Kidney (tissue), 13 donors: ENCODE measurements at regions not wholly inside any gene's neighbourhood (a gene's known extent, or its start where the extent isn't known, plus 50 kb on each side); places are given as distances from the start of the nearest gene placed in this dataset.

Experiments
- DNase-seq, 5 donors: peaks; one replicate each; pipeline ENCODE4 v3.0.0-alpha.2; 2013 to 2020
- FAIRE-seq: peaks from 2 replicates; lab custom pipeline; 2012; peaks lifted over from hg19 to GRCh38; lab: Jason Lieb, UNC
- H3K27ac ChIP-seq, 2 donors: one replicate each; pipeline ENCODE4 v1.7.0; 2013; ENCODE audit warnings: low read depth in 2 of 2, low read length in 2 of 2, inconsistent platforms in 1 of 2
- H3K27me3 ChIP-seq: one replicate; pipeline ENCODE4 v1.7.1; 2013; ENCODE audit warnings: low read length, inconsistent platforms; ENCODE audit not compliant: control insufficient read depth, insufficient read depth
- H3K36me3 ChIP-seq, 3 donors: one replicate each; pipeline versions ENCODE4 v1.7.0 to v1.7.1; 2013; ENCODE audit warnings: low read length in 3 of 3, control low read depth in 1 of 3, inconsistent platforms in 1 of 3; ENCODE audit not compliant: insufficient read depth in 3 of 3, control insufficient read depth in 2 of 3
- H3K4me1 ChIP-seq, 3 donors: one replicate each; pipeline versions ENCODE4 v1.7.0 to v1.7.1; 2013; ENCODE audit warnings: low read length in 3 of 3, inconsistent platforms in 1 of 3, low read depth in 1 of 3; ENCODE audit not compliant: control insufficient read depth in 2 of 3, insufficient read depth in 2 of 3
- H3K4me3 ChIP-seq, 3 donors: one replicate each; pipeline versions ENCODE4 v1.7.0 to v1.8.1; 2013; ENCODE audit warnings: low read length in 3 of 3, control low read depth in 1 of 3, inconsistent platforms in 1 of 3
- H3K9ac ChIP-seq, 3 donors: one replicate each; pipeline versions ENCODE4 v1.7.0 to v1.7.1; 2013; ENCODE audit warnings: low read length in 3 of 3, control low read depth in 1 of 3, inconsistent platforms in 1 of 3
- H3K9me3 ChIP-seq, 3 donors: one replicate each; pipeline versions ENCODE4 v1.7.0 to v1.7.1; 2013; ENCODE audit warnings: low read length in 3 of 3, control low read depth in 1 of 3, inconsistent platforms in 1 of 3; ENCODE audit not compliant: control insufficient read depth in 2 of 3, insufficient read depth in 1 of 3
- CTCF ChIP-seq: IDR thresholded peaks from 3 replicates; pipeline ENCODE4 v1.5.1; 2012; ENCODE audit warnings: mild to moderate bottlenecking, moderate library complexity, borderline replicate concordance; ENCODE audit not compliant: insufficient read depth; ENCODE audit errors: extremely low read depth
- intact Hi-C: fragments of 100-400 bp; cut with DNase I; formaldehyde crosslinking; loops from one replicate; pipeline ENCODE4 v1.11.1; 2022
- donor health status: control.
- donor health status: control.
- donor health status: control.
- donor health status: control.
- donor health status: control.
- donor health status: DM: yes; HTN: yes; CAD: no.
- donor health status: Normal renal cell carcinoma (clear cell type).

- peak in 3 of 5 donors; percentile 25 to 42 (median 35) for DNase-seq
- no peak overlapping the region for H3K27ac ChIP-seq
- H3K36me3 ChIP-seq: no peaks in the 10 kb centered on the region
- FAIRE-seq: no peak
- no peaks in the 10 kb centered on the region for H3K9me3 ChIP-seq
- no peak overlapping the region for H3K4me3 ChIP-seq
- peaks cover 5% of the 10 kb centered on the region for H3K27me3 ChIP-seq
- peak; percentile 44 for TF ChIP-seq CTCF
- no peaks in the 10 kb centered on the region for H3K4me1 ChIP-seq
- intact Hi-C loops: no loop called here
- H3K9ac ChIP-seq: no peak overlapping the region
Measured at GRCh38 chrX:16445166-16445752, 204.7 kb upstream of the S100G start.

GRCh38 chrX:16451334-16451733 lies 198.6 kb upstream of the S100G start:
- FAIRE-seq (no peak), DNase-seq (no peak)
- Histone ChIP-seq H3K9me3 (no peaks in the 10 kb centered on the region), H3K4me1 (no peaks in the 10 kb centered on the region), H3K36me3 (no peaks in the 10 kb centered on the region), H3K9ac (no peak overlapping the region), H3K4me3 (no peak overlapping the region), H3K27ac (no peak overlapping the region), H3K27me3 (peaks cover 8% of the 10 kb centered on the region)
- intact Hi-C loops: no loop called here
- TF ChIP-seq CTCF: no peak

- no peaks in the 10 kb centered on the region for H3K36me3 ChIP-seq
- FAIRE-seq: no peak
- no peak for DNase-seq
Measured at GRCh38 chrX:16454926-16455325, 195.0 kb upstream of the S100G start.

More at GRCh38 chrX:16454926-16455325, 195.0 kb upstream of the S100G start:
- Histone ChIP-seq H3K4me1 (no peaks in the 10 kb centered on the region), H3K9ac (no peak overlapping the region), H3K4me3 (no peak overlapping the region), H3K27me3 (peaks cover 5% of the 10 kb centered on the region), H3K27ac (no peak overlapping the region), H3K9me3 (no peaks in the 10 kb centered on the region)
- intact Hi-C loops: no loop called here
- TF ChIP-seq CTCF: no peak
